ENCODE measurements at regions not wholly inside any gene's neighbourhood (a gene's known extent, or its start where the extent isn't known, plus 50 kb on each side); places are given as distances from the start of the nearest gene placed in this dataset.

DNA sequence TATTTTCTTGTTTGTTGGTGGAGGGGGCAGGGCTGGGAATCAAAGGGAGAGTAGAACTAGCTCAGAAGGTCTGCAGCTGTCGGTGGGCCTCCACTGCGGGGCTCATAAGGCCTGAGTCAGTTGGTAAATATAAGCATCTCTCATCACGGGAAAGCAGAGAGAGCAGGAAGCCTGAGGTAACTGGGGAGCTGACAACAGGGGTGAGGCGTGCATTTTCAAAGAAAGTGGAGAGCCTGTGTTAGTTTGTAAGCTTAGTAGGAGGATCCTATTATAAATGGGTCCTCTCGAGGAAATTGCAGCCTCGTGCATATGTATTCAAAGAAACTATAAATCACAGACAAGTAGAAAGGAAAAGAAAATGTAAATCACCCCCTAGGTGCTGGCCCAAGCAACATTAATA, 221.0 kb upstream of the CDH13 start:
- DNase-seq (ENCODE audit: low read depth in 3 of 3), result no peak

GRCh38 chr16:82404586-82405315, 222.0 kb upstream of the CDH13 start:
- no peak for DNase-seq (ENCODE audit: low read depth in 3 of 3)

DNA sequence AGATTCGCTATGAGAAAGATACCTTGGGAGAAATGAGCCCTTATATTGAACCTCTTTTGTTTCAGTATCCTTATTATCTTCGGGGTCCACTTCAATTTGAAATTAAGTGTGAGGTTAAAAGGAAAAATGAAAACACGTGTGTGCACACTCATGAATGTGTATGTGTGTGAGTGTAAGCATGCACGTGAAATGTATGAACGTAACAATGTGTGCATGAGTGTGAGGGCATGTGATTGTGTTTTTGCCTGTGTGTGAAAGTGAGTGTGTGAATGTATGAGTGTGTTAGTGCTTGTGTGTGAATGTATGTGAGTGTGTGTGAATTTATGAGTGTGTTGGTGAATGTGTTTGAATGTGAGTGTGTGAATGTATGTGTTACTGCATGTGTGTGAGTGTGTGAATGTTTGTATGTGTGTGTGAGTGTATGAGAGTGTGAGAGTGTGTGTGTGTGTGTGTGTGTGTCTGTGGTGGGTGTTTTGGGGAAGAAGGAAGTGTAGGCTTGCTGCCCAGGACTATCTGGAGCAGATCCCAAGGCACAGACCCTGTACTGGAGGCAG, 224.0 kb upstream of the CDH13 start:
- DNase-seq (ENCODE audit: low read depth in 3 of 3), result no peak

DNA sequence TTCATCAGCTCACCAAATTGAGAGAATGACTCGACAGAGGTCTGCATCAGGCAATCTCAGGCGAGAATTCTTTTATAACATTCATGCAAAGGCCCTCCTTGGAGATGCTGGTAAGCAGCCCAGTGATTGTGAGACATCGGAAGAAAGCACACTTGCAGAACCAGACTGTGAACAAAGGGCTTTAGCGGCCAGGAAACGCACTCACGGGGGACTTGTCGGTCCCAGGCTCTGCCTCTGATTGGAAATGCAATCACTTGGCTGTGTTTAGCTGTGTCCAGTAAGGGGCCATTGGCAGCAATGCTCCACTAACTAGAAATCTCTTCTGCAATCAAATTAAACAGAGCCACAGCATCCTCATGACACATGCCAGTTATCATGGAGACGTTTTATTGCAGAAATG, 226.7 kb upstream of the CDH13 start:
- DNase-seq (ENCODE audit: low read depth in 3 of 3), result no peak

GRCh38 chr16:82396509-82396908, 226.5 kb upstream of the MPHOSPH6 start:
- no peak for DNase-seq (ENCODE audit: low read depth in 3 of 3)

DNA sequence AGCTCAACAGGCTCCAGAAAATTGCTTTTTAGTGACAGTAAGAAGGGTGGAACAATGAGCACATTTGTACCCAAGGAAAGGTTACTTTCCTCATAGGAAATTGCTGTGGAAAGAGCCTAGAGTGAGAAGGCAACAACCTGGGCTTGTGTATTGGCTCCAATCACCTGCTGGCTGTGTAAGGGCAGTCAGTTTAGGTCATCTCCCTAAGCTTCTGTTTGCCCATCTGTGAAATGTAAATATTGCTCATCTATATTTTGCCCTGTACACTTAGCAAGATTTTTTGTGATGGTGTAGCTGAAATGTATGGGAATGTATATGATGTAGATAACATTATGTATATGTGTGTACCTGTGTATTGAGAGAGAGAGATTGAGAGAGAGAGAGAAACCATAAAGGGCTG, 225.2 kb upstream of the MPHOSPH6 start:
- no peak for DNase-seq (ENCODE audit: low read depth in 3 of 3)

DNA sequence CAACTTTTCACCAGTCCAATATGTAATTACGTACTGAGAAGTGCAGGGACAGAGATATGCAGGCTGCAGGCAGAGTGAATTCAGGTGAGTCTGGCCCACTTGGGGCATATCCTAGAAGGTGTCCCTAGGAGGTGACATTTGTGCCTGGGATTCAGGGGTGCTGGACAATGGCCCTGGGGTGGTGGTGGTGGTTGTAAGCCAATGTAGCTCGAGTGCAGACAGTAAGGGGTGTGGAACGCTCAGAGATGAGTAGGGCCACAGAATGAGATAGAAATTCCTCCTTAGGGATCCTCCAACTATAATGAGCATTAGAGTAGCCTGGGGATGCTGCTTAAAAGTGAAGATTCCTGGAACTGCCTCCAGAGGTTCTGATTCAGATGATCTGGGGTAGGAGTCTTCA, 221.7 kb upstream of the MPHOSPH6 start:
- DNase-seq (ENCODE audit: low read depth in 3 of 3), result no peak

- DNase-seq (ENCODE audit: low read depth in 3 of 3), result no peak
Observed at GRCh38 chr16:82389956-82390650, 220.1 kb upstream of the MPHOSPH6 start.

DNA sequence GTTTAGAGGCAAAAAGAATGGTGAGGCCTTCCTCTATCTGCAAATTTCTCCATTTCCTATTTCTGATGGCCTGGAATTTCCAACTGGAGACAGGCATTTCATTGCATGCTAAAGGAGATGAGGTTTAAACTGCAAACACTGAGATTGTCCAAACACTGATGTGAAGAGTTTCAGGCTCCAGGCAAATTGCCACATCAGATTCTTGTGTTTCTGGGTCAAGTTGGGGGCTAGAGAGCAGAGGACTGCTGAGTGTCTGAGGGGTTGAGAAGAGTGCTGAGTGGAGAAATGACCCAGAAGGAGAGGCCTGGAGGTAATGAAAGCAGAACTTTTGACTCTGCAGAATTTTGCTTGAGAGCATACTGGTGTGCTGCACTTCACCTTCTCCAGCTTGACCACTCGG, 216.7 kb upstream of the MPHOSPH6 start:
- no peak for DNase-seq (ENCODE audit: low read depth in 3 of 3)

DNA sequence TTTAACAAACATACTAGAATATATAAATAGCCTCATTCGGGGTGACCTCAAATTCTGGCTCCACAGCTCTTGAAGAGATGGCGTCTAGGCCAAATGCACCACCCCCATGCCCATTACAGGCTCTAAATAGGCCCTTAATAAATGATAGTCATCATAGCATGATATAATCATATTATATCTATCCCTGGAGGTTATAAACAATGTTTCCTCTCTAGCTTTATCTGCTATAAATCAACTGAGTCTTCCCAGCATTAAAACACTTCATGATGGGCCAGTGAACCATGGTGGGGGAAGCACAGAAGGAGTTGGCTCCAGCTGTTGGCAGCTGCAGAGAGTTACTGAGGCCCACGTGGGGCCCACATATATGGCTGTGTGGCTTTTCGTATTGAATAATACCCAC, 214.9 kb upstream of the MPHOSPH6 start:
- no peak for DNase-seq (ENCODE audit: low read depth in 3 of 3)

DNA sequence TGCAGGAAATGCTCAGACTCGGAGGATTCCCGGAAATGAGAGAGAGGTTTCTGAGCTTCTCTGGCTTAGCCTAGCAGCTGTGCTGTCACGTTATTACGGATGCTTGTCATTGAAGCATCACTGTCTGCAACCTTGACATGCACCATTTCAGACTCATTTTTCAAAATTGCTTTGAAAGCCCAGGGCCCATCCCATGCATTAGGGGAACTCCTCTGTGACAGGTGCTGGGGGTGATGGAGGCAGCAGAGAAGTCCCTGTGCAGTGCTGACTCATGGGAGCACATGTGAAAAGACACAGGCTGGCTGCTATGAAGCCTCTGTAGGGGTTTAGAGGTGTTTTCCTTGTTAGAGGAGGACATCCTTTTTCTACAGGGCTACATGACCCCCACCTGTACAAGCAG, 214.0 kb upstream of the MPHOSPH6 start:
- no peak for DNase-seq (ENCODE audit: low read depth in 3 of 3)

DNA sequence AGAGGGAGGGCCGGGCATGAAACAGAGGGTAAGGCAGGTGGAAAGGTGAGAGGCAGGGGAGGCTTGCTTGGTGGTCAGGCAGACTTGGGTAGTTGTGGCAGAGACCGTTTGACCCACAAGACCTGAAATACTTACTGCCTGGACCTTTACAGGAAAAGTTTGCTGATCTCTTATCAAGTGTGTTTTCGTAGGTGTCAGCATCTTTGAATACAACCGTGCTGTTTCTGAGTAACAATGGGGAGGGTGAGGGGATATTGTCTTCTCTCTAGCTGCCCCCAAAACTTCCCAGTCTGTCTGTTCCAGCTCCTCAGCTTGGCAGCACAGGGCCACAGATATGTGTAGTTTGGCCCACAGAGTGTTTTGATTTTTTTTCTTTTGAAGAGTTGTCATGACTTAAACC, 212.5 kb upstream of the MPHOSPH6 start:
- no peak for DNase-seq (ENCODE audit: low read depth in 3 of 3)

GRCh38 chr16:82379551-82379950, 209.5 kb upstream of the MPHOSPH6 start:
- DNase-seq (ENCODE audit: low read depth in 3 of 3), result no peak

DNA sequence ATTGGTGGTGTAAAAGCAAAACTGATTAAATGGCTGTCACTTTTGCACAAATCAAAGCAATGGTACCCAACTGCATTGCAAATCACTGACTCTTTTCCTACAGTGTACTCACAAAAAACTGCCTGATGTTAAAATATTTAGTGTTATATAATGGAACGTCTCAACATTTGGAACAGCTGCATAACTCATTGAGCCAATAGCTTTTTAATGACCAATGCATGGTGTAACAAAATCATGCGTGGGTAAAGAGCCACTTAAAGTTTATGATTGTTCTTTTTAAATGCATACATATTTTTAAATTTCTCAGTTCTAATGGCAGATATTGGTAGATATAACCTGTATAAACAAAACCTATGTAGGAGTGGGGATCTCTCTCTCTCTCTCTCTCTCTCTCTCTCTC, 204.0 kb upstream of the MPHOSPH6 start:
- DNase-seq (ENCODE audit: low read depth in 3 of 3), result no peak

GRCh38 chr16:82370282-82370681, 200.3 kb upstream of the MPHOSPH6 start:
- no peak for DNase-seq (ENCODE audit: low read depth in 3 of 3)

DNA sequence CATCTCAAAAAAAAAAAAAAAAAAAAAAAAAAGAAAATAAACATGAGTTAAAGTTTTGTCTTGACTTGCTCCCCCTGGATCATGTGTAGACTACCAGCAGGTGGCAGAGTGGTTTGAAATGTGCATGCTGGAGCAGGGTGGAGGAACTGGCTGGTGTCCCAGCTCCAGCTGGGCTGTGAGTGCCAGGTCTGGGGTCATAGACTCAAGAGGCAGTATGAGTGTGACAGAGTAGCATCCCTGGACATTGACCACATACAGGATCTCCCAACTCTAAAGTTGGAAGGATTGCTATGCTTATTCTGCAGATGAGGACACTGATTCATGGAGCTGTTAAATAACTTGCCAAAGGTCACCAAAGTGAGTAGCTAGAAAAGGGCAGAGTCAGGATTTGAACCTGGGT, 198.0 kb upstream of the MPHOSPH6 start:
- no peak for DNase-seq (ENCODE audit: low read depth in 3 of 3)

DNA sequence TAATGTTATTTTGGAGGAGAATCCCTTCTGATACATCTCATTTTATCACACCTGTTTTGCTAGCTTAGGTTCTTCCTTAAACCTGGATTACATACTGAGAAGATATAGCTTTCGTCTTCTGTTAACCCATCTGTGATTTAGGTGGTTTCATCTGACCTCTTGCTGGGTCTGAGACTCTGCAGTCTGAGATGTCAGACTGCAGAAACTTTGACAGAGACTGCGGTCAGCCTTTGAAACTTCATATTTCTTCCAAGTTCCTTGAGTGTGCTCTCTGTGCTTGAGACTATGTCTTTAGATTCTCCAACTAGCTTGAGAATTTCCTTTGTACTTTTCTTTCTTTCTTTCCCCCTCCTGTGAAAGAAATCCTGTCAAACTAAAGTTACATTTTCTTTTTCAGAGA, 196.4 kb upstream of the MPHOSPH6 start:
- DNase-seq (ENCODE audit: low read depth in 3 of 3), result no peak

- no peak for DNase-seq (ENCODE audit: low read depth in 3 of 3)
Observed at GRCh38 chr16:82364690-82365089, 194.7 kb upstream of the MPHOSPH6 start.

DNA sequence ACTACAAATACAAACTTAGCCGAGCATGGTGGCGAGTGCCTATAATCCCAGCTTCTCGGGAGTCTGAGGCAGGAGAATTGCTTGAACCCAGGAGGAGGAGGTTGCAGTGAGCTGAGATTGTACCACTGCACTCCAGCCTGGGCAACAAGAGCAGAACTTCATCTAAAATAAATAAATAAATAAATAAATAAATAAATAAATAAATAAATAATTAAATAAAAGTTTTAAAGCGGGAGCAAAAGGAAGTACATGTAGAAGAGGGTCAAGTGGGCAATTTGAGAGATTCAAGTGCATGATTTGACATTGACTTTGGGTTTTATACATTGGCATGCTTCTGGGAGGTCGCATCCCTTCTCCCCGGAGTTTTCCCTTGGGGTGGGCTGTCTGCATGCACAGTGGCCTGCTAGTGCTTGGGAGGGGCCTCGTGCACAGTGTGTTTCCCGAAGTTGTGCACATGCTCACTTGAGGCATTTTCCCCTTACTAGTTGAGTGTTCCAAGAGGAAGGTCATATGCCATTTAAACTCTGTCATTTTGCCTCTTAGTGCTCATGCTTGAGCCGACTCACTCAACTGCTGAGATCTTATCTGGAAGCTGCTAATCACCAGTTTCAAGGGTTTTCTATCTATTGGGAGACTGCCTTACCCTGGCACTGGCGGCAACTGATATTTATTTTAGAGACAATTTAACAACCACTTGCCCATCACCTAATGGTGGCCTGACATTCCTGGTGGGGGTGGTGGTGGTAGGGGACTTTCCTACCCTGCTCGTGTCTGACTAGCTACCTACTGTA, 193.2 kb upstream of the MPHOSPH6 start:
- no peak for DNase-seq (ENCODE audit: low read depth in 3 of 3)

DNA sequence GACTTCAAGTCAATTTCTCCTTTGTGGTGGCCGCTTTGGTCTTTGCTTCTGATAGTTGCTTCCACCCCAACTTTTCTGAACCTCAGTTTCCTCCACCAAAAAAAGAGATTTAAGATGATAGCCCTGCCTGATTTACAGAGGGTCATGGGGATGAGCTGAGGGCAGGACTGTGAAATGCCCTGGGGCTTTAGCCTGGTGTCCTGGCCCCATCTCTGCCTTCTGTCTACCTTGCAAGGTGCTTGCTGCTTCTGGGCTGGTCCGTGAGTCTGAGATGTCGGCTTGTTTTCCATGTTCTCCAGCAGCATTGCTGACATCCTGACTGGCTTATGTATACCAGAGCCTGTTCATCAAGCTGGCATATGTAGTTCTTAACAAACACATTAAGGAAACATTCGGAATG, 191.9 kb upstream of the MPHOSPH6 start:
- DNase-seq (ENCODE audit: low read depth in 3 of 3), result no peak

DNA sequence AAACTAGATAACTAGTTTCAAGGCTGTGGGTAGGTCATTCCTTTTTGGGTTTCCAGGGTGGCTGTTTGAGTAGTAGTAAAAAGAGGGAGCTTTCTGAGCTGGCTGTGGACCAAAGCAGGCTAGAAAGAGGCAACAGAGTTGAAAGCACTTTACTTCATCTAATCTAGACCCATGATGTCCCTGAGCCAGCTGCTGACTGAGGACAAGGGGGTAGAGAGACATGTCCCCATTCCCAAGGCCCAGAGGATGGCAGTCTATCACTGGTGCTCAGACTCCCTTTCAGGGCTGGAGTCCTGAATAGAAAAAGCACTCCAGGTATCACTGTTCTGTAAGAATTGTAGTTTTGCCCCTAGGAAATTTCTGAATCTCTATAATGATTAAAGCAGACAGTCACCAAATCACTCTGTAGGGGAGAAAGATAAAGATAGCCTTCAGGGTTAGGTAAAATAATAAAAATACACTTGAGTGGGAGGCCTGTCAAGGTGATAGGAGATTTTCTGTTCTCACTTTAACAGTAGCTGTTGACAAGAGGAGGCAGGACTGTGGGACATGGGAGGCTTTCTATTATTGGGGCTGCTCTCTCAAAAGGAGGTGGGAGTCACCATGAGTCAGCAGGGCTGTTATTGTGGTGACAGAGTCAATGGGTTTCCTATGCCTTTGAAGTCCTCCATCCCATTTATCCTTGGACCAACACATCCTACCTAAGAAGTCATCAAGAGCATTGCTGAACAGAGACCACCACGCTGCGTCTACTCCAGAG, 190.2 kb upstream of the MPHOSPH6 start:
- DNase-seq (ENCODE audit: low read depth in 3 of 3), result no peak
